ENCODE measurements at regions not wholly inside any gene's neighbourhood (a gene's known extent, or its start where the extent isn't known, plus 50 kb on each side); places are given as distances from the start of the nearest gene placed in this dataset.

DNA sequence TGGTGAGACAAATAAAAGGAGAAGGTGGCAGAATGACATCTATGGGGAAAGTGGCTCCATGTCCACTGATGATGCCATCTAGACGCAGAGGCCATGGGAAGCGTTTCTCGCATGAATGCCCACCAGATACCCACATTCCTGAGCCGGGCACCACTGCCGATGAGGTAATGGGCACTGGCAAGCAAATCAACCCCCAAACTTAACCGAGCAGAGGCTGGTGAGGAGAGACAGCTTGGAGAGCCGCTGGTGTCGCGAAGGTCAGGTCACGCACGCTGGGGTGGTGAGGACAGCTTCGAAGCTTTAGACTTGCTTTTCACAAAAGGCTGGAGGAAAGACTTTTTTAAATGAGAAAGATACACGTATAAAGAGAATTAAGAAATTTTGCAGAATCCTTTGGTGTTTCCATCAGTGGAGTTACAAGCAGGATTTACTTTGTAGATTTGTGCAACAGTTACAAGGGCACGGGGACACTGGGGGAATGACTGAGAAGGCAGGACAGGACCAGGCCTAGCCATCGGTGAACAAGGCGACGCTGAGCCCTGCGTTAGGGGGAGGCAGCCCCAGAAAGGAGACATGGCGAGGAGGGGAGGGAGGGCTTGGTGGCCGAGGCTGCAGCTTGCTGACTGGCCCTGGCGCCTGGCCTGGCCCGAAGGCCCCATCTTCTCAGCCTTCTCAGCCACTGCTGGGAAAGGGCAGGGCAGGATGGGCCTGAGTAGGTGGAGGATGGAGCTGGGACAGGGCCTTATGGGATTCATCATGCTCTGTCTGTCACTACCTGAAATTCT, 83.9 kb upstream of the HDAC4 start:
- FAIRE-seq (no peak), DNase-seq (ENCODE audit: extremely low spot score, insufficient read length, low read depth) (no peak)

DNA sequence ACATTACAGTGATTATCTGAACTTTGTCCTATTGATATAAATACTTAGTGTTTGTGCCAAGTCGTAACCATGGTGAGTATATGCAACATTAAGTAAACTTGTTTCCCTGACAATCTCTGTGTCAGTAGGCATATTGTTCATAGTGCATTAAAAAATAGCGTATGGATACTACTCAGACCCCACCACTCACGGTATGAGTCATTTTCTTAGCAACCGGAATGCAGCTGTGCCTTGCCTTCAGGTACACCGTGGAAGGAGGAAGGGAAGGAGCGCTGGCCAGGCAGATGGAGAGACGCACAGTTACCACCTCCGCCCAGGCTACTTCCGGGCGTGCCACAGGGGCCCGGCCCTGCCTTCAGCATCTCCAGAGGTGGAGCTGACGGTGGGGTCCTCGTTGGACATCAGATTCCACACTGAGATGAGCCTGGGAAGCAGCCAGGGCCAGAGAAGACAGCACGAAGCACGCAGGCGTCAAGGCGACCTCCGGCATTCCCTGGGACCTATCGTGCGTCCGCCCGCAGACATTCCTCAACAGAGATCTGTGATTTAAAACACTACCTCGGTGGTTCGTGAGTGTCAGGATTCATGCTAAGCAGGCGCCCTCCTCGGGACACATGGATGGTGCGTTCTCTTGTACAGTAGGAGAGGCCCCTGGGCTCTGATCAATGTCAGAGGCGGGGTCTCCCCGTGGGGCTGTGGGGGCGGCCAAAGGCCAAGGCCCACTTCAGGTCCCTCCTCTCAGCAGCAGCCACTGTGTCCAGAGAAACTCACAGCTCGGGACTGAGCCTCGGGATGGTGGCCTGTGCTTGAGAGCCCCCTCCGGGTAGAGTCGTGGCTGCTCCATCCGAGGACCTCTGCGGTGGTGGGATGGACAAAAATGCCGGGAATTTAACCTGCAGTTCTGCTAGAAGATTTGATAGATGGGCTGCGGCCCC, 82.2 kb upstream of the HDAC4 start:
- DNase-seq (ENCODE audit: extremely low spot score, insufficient read length, low read depth) (no peak), FAIRE-seq (no peak)

DNA sequence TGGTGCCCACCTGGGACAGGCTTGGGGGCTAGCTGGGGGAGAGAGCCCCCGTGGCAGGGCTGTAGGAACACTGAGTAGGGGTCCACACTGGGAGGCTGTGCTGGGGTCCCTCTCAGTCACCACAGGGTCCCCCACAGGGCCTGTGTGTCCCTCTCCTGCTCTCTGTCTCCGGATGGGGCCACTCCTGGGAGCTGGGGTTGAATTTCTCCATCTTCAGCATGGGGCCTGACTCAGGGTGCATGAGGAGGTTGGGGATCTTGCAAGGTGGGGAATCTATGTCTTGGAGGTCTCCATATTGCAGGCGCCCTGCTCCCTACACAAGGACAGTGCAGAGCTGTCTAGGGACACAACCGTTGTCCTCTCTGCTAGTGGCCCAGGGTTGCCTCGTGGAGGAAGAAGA, 78.7 kb upstream of the HDAC4 start:
- FAIRE-seq (no peak), DNase-seq (ENCODE audit: extremely low spot score, insufficient read length, low read depth) (no peak)

DNA sequence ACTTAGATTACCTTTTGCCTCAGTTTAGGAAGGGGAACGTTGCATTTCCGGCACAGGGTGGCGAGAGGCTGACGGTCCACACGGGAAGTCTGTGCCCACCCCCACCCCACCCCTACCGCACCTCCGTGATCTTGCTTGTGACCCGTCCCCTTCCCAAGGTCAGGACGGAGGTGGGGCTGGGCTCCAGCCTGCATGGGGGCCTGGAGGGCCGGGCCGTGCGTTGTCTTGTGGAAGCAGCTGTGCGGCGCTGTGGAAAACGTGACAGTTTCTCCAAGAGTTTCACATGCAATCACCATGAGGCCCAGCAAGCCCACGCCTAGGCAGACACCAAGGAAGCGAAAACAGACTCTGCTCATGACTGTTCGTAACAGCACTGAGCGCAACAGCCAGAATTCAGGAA, 76.8 kb upstream of the HDAC4 start:
- no peak for FAIRE-seq
- DNase-seq (ENCODE audit: extremely low spot score, insufficient read length, low read depth): no peak

DNA sequence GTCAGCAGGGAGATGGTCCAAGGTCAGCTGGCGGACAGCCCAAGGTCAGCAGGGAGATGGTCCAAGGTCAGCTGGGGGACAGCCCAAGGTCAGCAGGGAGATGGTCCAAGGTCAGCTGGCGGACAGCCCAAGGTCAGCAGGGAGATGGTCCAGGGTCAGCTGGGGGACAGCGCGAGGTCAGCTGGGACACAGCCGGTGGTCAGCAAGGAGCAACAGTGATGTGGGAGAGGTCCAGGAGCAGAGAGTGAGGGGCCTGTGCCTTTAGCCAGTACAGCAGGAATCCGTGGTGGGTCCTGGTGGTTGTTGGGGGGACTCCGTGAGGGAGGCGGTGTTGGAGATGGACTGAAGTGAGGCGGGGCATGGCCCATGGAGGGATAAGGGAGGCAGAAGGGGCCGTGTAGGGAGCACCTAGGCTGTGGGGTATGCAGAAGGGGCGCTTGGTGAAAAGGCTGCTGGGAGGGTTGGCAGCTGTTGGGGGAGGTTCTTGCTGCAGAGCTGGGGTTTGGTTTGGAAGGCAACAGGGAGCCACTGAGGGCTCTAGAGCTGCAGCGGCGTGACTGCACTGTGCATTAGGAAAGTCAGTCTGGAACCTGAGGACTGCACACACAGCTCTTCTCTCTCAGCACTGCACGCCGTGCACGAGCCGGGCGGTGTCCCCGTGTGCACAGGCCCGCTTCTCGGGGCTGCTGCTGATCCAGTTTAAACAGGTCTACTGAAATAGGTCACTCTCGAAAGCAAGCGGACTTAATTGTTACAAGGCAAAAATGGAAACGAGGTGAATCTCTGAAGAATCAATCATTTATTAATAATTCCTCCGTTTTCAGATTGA, 76.2 kb upstream of the HDAC4 start:
- DNase-seq (ENCODE audit: extremely low spot score, insufficient read length, low read depth): no peak
- no peak for FAIRE-seq

DNA sequence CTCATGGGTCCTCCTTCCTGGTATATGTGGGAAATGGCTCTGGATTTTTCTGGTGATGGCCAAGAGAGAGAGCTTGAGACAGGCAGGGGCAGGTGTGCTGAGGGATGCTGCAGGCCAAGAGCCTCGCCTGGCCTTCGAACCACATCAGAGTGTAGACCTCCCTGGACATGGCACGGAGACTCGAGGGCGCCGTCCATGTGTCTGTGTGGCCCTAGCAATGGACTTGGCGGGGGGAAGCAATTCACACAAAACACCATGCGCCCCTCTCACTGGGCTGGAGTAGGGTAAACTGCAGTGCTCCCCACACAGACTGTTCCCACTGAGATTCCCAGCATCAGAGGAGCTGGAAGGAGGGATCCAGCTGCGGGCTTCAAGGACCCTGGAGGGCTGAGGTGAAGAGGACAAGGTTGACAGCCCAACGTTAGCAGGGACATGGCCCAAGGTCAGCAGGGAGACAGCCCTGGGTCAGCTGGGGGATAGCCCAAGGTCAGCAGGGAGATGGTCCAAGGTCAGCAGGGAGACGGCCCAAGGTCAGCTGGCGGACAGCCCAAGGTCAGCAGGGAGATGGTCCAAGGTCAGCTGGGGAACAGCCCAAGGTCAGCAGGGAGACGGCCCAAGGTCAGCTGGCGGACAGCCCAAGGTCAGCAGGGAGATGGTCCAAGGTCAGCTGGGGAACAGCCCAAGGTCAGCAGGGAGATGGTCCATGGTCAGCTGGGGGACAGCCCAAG, 75.4 kb upstream of the HDAC4 start:
- no peak for DNase-seq (ENCODE audit: extremely low spot score, insufficient read length, low read depth)
- FAIRE-seq: no peak

DNA sequence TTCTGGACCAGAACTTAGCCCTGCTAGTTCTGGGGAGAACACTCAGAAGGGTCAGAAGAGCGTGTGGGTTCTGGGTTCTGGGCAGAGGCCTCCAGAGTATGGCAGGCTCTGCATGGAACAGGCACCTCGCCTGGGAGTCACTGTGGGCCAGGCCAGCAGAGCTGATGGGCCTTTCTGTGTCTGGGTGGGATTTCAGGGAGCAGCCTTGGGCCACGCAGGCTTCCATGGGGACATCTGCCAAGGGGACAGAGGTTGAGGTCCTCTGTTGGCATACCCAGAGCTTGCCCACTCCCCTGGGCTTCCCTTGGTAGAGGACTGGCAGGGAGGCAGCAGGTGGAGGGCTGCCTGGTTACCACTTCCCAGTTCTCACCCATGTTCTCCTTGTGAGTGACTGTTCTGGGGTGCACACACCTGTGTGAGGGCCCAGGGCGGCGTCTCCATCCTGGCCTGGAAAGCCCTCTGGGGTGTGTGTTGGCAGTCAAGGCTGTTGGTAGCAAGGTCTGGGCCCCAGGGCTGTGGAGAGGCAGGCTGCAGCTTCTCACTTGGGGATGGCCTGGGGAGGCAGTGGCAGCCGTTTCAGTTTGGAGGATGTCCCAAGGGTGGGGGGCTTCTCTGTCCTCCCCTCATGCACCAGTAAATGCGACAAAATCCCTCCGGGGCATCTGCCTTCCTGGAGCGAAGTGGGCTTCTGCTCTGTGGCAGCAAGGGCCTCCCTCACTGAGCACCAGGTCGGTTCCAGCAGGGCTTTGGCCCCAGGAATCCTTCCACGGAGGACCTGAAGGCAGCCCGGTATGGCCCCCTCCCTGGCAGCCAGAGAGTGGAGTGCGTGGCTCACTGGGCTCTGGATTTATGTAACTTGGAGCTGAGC, 74.6 kb upstream of the HDAC4 start:
- no peak for DNase-seq (ENCODE audit: extremely low spot score, insufficient read length, low read depth)
- FAIRE-seq: no peak

DNA sequence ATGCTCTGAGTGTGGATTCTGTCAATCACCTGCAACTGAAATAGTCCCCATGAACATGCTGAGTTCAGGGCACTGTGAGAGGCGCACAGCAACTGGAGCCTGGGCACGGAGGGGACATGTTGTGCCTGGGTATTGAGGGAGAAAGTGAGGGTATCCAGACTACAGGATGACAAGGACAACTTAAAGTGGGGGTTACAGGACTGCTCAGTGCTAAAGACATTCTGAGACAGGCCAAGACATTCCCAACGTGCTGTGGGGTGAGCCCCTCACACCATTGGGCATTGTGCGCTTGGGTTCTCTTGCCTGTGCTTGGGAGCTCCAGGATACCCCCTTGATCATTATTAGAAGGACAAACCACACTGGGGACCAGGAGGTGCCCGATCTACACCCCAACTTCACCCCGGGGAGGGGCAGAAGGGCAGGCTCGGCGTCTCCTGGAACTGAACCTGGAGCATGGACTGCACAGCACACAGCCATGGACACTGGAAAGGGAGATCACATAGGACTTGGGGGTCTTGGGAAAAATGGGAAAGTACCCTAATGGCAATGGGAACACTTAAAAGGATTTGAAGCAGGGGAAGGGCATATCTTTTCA, 72.5 kb upstream of the HDAC4 start:
- DNase-seq (ENCODE audit: extremely low spot score, insufficient read length, low read depth) (no peak), FAIRE-seq (no peak)

DNA sequence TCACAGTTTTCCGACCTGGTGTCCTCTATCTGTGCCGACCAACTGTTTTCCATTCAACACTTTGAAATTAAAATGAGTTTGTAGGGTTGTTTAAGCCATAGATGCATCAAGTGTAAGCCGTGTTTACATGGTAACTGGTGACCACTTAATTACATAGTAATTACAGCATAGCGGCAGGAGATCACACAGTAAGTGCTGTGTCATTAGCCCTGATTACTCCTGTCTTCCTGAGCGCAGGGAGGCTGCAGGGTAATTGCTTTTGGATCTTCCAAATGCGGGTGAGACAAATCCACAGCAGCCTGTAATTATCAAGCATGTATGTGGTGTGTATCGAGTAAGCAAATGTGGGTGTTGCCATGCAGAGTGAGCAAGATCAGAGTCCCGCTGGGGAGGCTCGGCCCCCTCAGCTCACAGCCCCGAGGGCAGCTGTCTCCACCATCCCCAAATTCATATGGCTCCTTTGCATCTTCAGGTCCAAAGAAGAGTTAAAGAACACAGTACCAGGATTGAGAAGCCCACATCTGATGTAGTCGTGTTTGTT, 71.5 kb upstream of the HDAC4 start:
- DNase-seq (ENCODE audit: extremely low spot score, insufficient read length, low read depth) (no peak), FAIRE-seq (no peak)

DNA sequence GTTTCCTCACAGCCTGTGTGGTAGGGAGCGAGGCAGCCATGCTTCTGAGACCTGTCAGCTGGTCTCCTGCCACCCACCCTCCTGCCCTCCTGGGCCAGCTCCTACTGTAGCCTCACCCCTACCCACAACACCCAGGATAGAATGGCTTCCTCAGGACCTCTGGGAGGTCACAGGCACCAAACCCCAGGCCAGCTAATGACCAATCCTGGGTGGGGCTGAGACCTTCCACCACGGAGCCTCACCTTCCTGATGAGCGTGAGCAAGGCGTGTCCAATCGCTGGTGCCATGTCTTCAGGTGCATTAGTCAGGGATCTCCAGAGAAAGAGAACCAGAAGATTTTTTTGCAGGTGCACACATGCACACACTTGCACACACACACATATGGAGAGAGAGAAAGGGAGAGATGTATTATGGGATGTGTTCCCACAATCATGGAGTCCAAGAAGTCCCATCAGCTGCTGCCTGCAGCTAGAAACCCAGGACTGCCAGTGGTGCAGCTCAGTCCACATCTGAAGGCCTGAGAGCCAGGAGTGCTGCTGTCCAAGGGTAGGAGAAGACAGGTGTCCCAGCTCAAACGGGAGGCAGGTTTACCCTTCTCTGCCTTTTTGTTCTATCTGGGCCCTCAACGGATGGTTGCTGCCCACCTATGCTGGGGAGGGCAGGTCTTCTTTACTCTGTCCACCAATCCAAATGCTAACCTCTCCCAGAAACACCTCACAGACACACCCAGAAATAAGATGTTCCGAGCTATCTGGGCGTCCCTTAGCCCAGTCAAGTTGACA, 70.4 kb upstream of the HDAC4 start:
- no peak for FAIRE-seq

DNA sequence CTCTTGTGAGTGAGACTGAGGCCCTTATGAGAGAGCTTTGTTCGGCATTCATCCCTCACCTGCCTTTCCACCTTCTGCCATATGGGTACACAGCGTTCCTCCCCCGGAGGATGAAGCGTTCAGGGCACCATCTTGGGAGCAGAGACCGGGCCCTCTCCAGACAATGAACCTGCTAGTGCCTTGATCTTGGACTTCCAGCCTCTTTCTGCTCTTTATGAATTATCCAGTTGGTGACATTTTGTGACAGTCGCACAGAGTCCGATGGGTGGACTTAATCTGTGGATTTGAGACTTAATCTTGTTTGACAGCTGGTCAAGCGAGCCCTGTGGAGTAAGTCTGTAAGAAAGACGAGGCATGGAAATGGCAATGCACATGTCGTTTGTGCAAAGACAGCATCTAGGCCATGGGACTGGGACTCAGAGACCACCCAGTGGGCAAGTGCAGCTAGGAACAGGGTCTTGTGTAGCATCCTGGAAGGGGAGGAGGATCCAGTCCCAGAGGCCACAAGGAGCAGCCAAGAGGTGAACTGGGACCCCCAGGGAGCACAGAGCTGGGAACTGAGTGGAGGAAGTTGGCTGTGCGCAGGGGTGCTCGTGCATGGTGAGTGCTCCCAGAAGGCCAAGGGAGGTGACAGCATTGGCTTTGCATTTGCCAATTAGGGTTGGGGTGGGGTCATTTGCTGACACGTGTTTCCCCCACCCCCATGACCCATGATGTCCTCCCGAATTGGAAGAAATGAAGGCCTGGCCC, 69.5 kb upstream of the HDAC4 start:
- no peak for FAIRE-seq
- DNase-seq (ENCODE audit: extremely low spot score, insufficient read length, low read depth): no peak

More for the DNA sequence above, 70.4 kb upstream of the HDAC4 start:
- no peak for DNase-seq (ENCODE audit: extremely low spot score, insufficient read length, low read depth)

DNA sequence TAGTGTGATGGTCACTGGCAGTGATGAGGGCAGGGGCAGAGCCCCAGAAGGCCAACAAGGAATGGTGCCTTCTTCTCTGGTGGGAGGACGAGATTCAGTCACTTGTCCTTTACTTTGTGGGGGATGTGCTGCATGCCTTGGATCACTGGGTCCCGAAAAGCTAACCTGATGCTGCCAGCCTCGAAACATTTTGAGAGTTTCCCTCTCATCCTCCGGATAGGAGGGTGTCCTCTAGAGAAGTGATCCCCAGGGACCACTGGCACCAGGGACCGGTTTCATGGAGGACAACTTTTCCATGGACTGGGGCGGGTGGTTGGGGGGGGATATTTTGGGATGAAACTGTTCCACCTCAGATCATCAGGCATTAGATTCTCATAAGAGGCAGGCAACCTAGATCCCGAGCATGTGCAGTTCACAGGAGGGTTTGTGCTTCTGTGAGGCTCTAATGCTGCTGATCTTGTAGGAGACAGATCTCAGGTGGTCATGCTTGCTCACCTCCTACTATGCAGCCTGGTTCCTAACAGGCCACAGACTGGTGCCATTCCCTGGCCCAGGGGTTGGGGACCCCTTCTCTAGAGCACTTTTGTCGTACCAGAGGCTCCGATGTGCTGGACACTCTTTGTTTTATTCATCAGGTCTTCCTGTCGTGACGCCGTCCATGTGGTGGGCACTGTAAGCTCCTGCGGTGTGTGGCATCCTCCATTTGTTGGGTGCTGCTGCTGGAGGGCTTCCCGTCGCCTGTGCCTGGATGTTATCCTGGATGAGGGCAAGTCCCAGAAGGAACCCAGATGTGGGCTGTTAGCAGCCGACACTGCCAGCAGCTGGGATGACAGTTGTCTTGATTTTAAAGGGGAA, 68.5 kb upstream of the HDAC4 start:
- DNase-seq (ENCODE audit: extremely low spot score, insufficient read length, low read depth) (no peak), FAIRE-seq (no peak)

DNA sequence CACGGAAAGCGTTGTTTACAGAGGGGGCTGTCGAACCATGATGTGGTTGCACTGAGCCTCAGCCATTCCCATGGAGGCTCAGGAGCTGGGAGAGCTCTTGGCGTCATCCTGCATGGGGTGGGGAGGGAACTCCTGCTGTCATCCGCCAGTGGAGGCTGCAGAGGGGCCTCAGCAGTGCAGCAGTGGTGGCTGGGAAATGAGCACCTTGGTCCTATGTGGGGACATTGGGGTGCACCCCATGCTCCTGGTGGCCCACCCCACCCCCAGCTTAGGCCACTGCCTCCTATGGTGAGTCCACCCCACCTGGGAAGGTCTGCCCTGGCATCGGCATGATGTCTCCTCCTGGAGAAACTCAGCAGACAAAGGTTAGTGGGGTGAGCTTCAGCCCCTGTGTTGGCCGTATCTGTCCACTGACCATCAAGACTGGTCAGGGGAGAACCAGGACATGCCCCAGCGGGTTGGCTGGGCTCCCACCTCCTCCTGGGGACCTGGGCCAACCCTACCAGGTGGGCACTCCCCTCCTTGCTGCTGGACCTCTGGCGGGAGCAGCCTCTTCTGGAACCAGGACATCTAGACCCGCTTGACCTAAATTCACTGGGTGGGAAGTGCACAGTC, 67.8 kb upstream of the HDAC4 start:
- FAIRE-seq (no peak), DNase-seq (ENCODE audit: extremely low spot score, insufficient read length, low read depth) (no peak)

DNA sequence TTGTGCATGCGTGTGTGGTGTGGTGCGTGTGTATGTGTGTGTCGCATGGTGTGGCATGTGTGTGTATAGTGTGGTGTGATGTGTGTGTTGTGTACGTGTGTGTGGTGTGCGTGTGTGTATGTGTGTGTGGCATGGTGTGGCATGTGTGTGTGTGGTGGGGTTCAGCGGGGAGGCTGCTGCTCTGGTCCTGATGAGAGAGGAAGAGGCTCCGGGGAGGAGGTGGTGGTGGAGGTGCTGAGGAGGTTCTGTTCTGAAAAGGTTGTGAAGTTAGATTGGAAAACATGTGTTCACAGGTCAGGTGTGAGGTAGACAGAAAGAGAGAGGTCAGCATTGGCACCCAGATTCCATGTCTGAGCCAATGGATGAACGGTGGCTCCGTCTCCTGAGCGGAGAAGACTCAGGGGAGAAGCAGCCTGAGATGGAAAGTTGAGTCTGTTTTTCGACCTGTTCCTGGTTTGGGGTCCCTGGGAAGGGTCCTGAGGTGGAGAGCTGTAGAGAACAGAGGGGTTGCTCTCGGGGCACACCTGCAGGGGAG, 67.2 kb upstream of the HDAC4 start:
- no peak for DNase-seq (ENCODE audit: extremely low spot score, insufficient read length, low read depth)
- no peak for FAIRE-seq

DNA sequence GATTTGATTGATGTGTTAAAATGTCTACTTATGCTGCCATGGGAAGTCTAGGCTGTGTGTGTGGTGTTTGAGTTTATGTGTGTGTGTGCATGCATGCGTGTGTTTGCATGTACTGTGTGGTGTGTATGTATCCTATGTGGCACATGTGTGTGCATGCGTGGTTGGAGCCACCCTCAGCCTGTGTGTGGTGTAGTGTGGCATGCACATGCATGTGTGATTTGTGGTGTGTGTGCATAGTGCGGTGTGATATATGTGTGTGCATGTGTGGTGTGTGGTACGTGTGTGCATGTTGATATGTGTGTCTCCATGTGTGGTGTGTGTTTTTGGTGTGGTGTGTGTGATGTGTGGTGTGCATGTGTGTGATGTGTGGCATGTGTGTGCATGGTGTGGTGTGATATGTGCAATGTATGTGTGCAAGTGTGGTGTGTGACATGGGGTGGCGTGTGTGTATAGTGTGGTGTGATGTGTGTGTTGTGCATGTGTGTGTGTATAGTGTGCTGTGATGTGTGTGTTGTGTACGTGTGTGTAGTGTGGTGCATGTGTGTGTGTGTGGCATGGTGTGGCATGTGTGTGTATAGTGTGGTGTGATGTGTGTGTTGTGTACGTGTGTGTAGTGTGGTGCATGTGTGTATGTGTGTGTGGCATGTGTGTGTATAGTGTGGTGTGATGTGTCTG, 66.6 kb upstream of the HDAC4 start:
- DNase-seq (ENCODE audit: extremely low spot score, insufficient read length, low read depth): no peak
- no peak for FAIRE-seq
